ENCODE measurements at regions not wholly inside any gene's neighbourhood (a gene's known extent, or its start where the extent isn't known, plus 50 kb on each side); places are given as distances from the start of the nearest gene placed in this dataset.

DNA sequence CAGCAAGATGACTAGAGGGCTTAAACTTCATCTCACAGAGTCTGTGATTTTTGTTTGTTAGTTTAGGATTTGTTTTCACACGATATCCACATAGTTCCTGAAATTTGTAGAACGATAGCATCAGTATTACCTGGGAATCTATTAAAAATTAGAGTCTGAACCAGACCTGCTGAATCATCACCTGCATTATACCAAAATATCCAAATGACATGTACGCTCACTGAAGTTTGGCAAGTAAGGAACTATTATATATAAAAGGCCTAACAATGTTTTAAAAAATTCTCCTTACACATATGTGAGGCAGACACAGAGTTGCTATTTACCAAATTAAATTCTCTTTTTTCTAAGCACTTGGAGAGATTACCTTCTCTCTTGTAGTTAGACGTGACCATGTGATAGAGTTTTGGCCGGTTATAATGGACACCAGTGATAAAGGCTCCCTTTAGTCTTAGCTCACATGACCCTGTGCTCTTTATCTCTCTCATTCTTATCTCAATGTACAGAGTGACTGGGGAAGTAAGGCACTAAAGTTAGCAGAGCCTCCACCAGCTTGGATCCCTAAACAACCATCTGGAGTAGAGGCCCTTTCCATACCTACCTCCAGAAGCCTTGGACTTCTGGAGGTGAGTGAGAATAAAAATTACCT is 363.1 kb downstream of the DSC3 start:
- Histone ChIP-seq H2AK5ac (ENCODE audit: low read depth, low read length) (no peak overlapping the region), H3K4me1 (replicated peaks in 1 of 4; ENCODE audit: control insufficient read depth in 3 of 4, insufficient read depth in 4 of 4, low read length in 3 of 4) (no peaks in the 10 kb centered on the region), H3K27ac (ENCODE audit: low read depth, low read length) (no peak overlapping the region), H4K20me1 (replicated peaks in 1 of 2; ENCODE audit: control insufficient read depth in 1 of 2, insufficient read depth in 2 of 2, low read length in 2 of 2) (no peaks in the 10 kb centered on the region), H3K4me2 (ENCODE audit: insufficient read depth in 1 of 2, low read depth in 2 of 2, low read length in 2 of 2) (no peak overlapping the region), H3K79me2 (ENCODE audit: control insufficient read depth in 1 of 2, insufficient read depth in 2 of 2, low read length in 2 of 2) (no peaks in the 10 kb centered on the region), H3K36me3 (ENCODE audit: control insufficient read depth in 2 of 4, insufficient read depth in 4 of 4, low read length in 3 of 4) (no peaks in the 10 kb centered on the region), H3K4ac (replicated peaks; ENCODE audit: insufficient read length, low read depth, low read length) (no peak overlapping the region), H2BK20ac (ENCODE audit: low read length) (no peak overlapping the region), H2BK120ac (replicated peaks; ENCODE audit: low read depth, low read length) (no peak overlapping the region), H3K56ac (replicated peaks; ENCODE audit: insufficient read length, low read depth, low read length) (no peak overlapping the region), H3K23ac (ENCODE audit: insufficient read length) (no peak overlapping the region), H2BK5ac (ENCODE audit: low read depth, low read length) (no peak overlapping the region), H3K18ac (ENCODE audit: extremely low read depth, low read length) (no peak overlapping the region), H4K5ac (ENCODE audit: insufficient read length, low read depth, low read length) (no peak overlapping the region), H2BK12ac (ENCODE audit: low read depth, low read length) (no peak overlapping the region), H3K27me3 (replicated peaks in 1 of 4; ENCODE audit: control insufficient read depth in 3 of 4, extremely low read depth in 1 of 4, insufficient read depth in 3 of 4, low read length in 3 of 4) (no peaks in the 10 kb centered on the region), H4K8ac (ENCODE audit: extremely low read depth, insufficient read depth, low read length) (no peak overlapping the region), H3K14ac (ENCODE audit: insufficient read length) (no peak overlapping the region), H2BK15ac (ENCODE audit: low read length) (no peak overlapping the region), H3K23me2 (ENCODE audit: low read depth, low read length) (no peaks in the 10 kb centered on the region; the same call in 1 of the 2 replicates), H3K9ac (replicated peaks in 1 of 4; ENCODE audit: extremely low read depth in 1 of 4, low read depth in 3 of 4, low read length in 3 of 4) (no peak overlapping the region), H3K4me3 (ENCODE audit: extremely low read depth in 1 of 4, insufficient read depth in 2 of 4, low read depth in 3 of 4, low read length in 4 of 4) (no peak overlapping the region), H3K79me1 (ENCODE audit: low read depth, low read length) (no peaks in the 10 kb centered on the region), H3K9me3 (ENCODE audit: insufficient read depth in 2 of 2, low read depth in 1 of 2, low read length in 1 of 2) (no peaks in the 10 kb centered on the region), H4K91ac (replicated peaks; ENCODE audit: insufficient read length, low read length) (no peak overlapping the region), H2AFZ (ENCODE audit: low read length) (no peak overlapping the region)
- ChIA-PET CTCF (ENCODE audit: partially characterized antibody) (interaction anchor here (0.7 to 1.4 kb wide), 2 partner anchors 9 to 74 kb away, joined by 3 read pairs; no protein-coding TSS in a partner anchor), POLR2A (ENCODE audit: partially characterized antibody) (no interaction called here)
- TF ChIP-seq BCL11A (IDR thresholded peaks at IDR 0.05; ENCODE audit: low read depth in 2 of 2, low read length in 2 of 2): no peak
- TF ChIP-seq HDAC6 (IDR thresholded peaks at IDR 0.05; ENCODE audit: low read depth, low read length): no peak
- TF ChIP-seq BACH1 (IDR thresholded peaks at IDR 0.05; ENCODE audit: low read length): no peak
- TF ChIP-seq TAF7 (optimal IDR thresholded peaks at IDR 0.05; ENCODE audit: borderline replicate concordance, low read depth, low read length): no peak
- TF ChIP-seq ASH2L (IDR thresholded peaks at IDR 0.05; ENCODE audit: low read length): no peak
- no peak for TF ChIP-seq SIRT6 (IDR thresholded peaks at IDR 0.05; ENCODE audit: low read length)
- TF ChIP-seq CBX5 (IDR thresholded peaks at IDR 0.05; ENCODE audit: low read depth, low read length): no peak
- no peak for TF ChIP-seq ZNF274 (IDR thresholded peaks at IDR 0.05; ENCODE audit: borderline replicate concordance, extremely low read depth, low read length)
- no peak for TF ChIP-seq RNF2 (IDR thresholded peaks at IDR 0.05; ENCODE audit: borderline replicate concordance, low read depth, low read length, missing control alignments, poor library complexity, severe bottlenecking)
- TF ChIP-seq SP1 (IDR thresholded peaks at IDR 0.05; ENCODE audit: low read depth, low read length): no peak
- DNase-seq (ENCODE audit: low read depth in 1 of 2, low spot score in 2 of 2): no peak
- WGBS, 2 experiments (ENCODE audit: extremely low coverage in 1 of 2, insufficient coverage in 1 of 2, insufficient read length in 1 of 2, insufficient replicate concordance in 2 of 2, low coverage in 1 of 2, low lambda C conversion rate in 2 of 2, missing lambda C conversion rate in 1 of 2): 90% methylated on average over 5 of the region's 5 CpGs; no CpG with 5 or more reads in 1 of the 2 experiments
- FAIRE-seq: no peak
